DMS53 treated with DMSO at 0.1 percent for 48 hours (cell line): ENCODE measurements at regions not wholly inside any gene's neighbourhood (a gene's known extent, or its start where the extent isn't known, plus 50 kb on each side); places are given as distances from the start of the nearest gene placed in this dataset.

Experiments
- DNase-seq: peaks from one replicate; lab custom pipeline; 2025; ENCODE audit not compliant: unreplicated experiment; lab: John Stamatoyannopoulos, UW

- no peak for DNase-seq
Measured at GRCh38 chr4:53920883-53921282, 143.5 kb downstream of the CHIC2 start.

- DNase-seq, result no peak
Measured at GRCh38 chr4:53920116-53920515, 144.3 kb downstream of the CHIC2 start.

GRCh38 chr4:53919535-53919934 is 144.9 kb downstream of the CHIC2 start:
- no peak for DNase-seq

- DNase-seq, result no peak
Measured at GRCh38 chr4:53917729-53918128, 146.7 kb downstream of the CHIC2 start.

- DNase-seq, result no peak
Measured at GRCh38 chr4:53916431-53916889, 147.9 kb downstream of the CHIC2 start.

GRCh38 chr4:53914313-53915016 is 149.9 kb downstream of the CHIC2 start:
- no peak for DNase-seq

- DNase-seq, result no peak
Measured at GRCh38 chr4:53913771-53914170, 150.6 kb downstream of the CHIC2 start.

GRCh38 chr4:53912766-53913497 is 151.5 kb downstream of the CHIC2 start:
- no peak for DNase-seq

GRCh38 chr4:53908661-53909078 is 155.7 kb downstream of the CHIC2 start:
- DNase-seq, result peak; percentile 81

- no peak for DNase-seq
Measured at GRCh38 chr4:53907772-53908171, 156.6 kb downstream of the CHIC2 start.

GRCh38 chr4:53906606-53907190 is 157.7 kb downstream of the CHIC2 start:
- no peak for DNase-seq

GRCh38 chr4:53905941-53906377 is 158.4 kb downstream of the CHIC2 start:
- peak; percentile 43 for DNase-seq

GRCh38 chr4:53905276-53905940 is 159.0 kb downstream of the CHIC2 start:
- no peak for DNase-seq

GRCh38 chr4:53902786-53903185 is 161.6 kb downstream of the CHIC2 start:
- peak; percentile 8 for DNase-seq

- DNase-seq, result no peak
Measured at GRCh38 chr4:53900271-53900649, 164.1 kb downstream of the CHIC2 start.

- no peak for DNase-seq
Measured at GRCh38 chr4:53899586-53900270, 164.7 kb downstream of the CHIC2 start.

- peak; percentile 18 for DNase-seq
Measured at GRCh38 chr4:53895137-53895536, 169.3 kb downstream of the CHIC2 start.

GRCh38 chr4:53890461-53890860 is 173.9 kb downstream of the CHIC2 start:
- no peak for DNase-seq

GRCh38 chr4:53889326-53890055 is 174.9 kb downstream of the CHIC2 start:
- DNase-seq, result no peak

- DNase-seq, result no peak
Measured at GRCh38 chr4:53886090-53886489, 178.3 kb downstream of the CHIC2 start.
